CD8-positive, alpha-beta memory T cell (primary cell): ENCODE measurements at regions not wholly inside any gene's neighbourhood (a gene's known extent, or its start where the extent isn't known, plus 50 kb on each side); places are given as distances from the start of the nearest gene placed in this dataset.

Experiments used
- CTCF ChIA-PET: fragments of 350-600 bp; sonication (Branson Sonifier 250); formaldehyde crosslinking; loops from one replicate; lab custom pipeline; 2021; ENCODE audit warnings: antibody characterized with exemption; lab: Charles Lee
- POLR2A ChIA-PET: fragments of 350-600 bp; sonication (Branson Sonifier 250); formaldehyde crosslinking; loops from one replicate; lab custom pipeline; 2021; ENCODE audit warnings: antibody characterized with exemption; lab: Charles Lee
- DNase-seq, 5 donors: peaks; one replicate each; pipeline versions ENCODE4 v3.0.0 to v3.0.0-alpha.2; 2020 to 2022; ENCODE audit warnings: mixed read lengths in 1 of 5
- H3K27ac ChIP-seq: one replicate; pipeline ENCODE4 v1.7.0; 2013; ENCODE audit warnings: low read depth, mild to moderate bottlenecking, low read length, moderate library complexity
- H3K27me3 ChIP-seq: 2 replicates; pipeline ENCODE4 v1.7.0; 2013; ENCODE audit warnings: low read length, mild to moderate bottlenecking; ENCODE audit not compliant: insufficient read depth, poor library complexity, severe bottlenecking
- H3K36me3 ChIP-seq: 2 replicates; pipeline ENCODE4 v1.7.0; 2013; ENCODE audit warnings: mild to moderate bottlenecking, low read length, moderate library complexity; ENCODE audit not compliant: insufficient read depth
- H3K4me1 ChIP-seq: 2 replicates; pipeline ENCODE4 v1.7.0; 2013; ENCODE audit warnings: mild to moderate bottlenecking, low read length, moderate library complexity; ENCODE audit not compliant: insufficient read depth
- H3K4me3 ChIP-seq: 2 replicates; pipeline ENCODE4 v1.7.0; 2013; ENCODE audit warnings: mild to moderate bottlenecking, low read length
- H3K9me3 ChIP-seq: 2 replicates; pipeline ENCODE4 v1.7.0; 2013; ENCODE audit warnings: mild to moderate bottlenecking, low read length
- H3K27ac Mint-ChIP-seq, 8 donors: one replicate each; pipeline ENCODE4 v1.8.0; 2020 to 2021; ENCODE audit warnings: mixed read lengths in 8 of 8, mild to moderate bottlenecking in 6 of 8, inconsistent platforms in 3 of 8, moderate library complexity in 3 of 8
- H3K27me3 Mint-ChIP-seq, 2 donors: one replicate each; pipeline ENCODE4 v1.8.0; 2020 to 2021; ENCODE audit warnings: mixed read lengths in 2 of 2, mild to moderate bottlenecking in 1 of 2, moderate library complexity in 1 of 2
- H3K36me3 Mint-ChIP-seq, 3 donors: one replicate each; pipeline ENCODE4 v1.8.0; 2020 to 2021; ENCODE audit warnings: mixed read lengths in 3 of 3, inconsistent platforms in 1 of 3, mild to moderate bottlenecking in 1 of 3
- H3K4me1 Mint-ChIP-seq, 3 donors: one replicate each; pipeline ENCODE4 v1.8.0; 2020 to 2021; ENCODE audit warnings: mixed read lengths in 3 of 3, inconsistent platforms in 1 of 3, mild to moderate bottlenecking in 1 of 3
- H3K4me3 Mint-ChIP-seq, 7 donors: one replicate each; pipeline ENCODE4 v1.8.0; 2020 to 2021; ENCODE audit warnings: mixed read lengths in 7 of 7, mild to moderate bottlenecking in 6 of 7, moderate library complexity in 4 of 7, inconsistent platforms in 2 of 7
- H3K9me3 Mint-ChIP-seq, 5 donors: one replicate each; pipeline ENCODE4 v1.8.0; 2020 to 2022; ENCODE audit warnings: mixed read lengths in 5 of 5, mild to moderate bottlenecking in 3 of 5, moderate library complexity in 2 of 5, inconsistent platforms in 1 of 5

DNA sequence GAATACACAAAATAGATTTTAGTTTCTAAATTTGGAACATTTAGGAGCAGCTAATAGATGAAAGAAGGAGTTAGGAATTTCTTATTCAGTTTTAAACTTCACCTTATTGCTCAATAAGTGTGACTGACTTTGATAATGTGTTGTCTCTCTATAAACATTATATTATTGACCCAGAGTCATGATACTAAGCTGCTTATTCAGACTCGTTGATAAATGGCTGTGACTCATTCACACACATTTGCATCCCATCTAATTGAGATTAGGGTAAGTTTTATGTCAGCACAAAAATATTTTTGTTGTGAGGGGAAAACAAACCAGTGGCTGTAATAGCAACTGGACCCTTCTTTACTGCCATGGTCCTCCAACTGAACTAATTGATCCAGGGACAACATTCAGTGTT, 137.6 kb downstream of the GOLIM4 start:
- POLR2A ChIA-PET, result no interaction called here
- H3K4me1 ChIP-seq, result no peaks in the 10 kb centered on the region
- H3K4me1 Mint-ChIP-seq, result no peaks in the 10 kb centered on the region
- no peak overlapping the region for H3K27ac Mint-ChIP-seq
- no peaks in the 10 kb centered on the region for H3K27me3 ChIP-seq
- no peaks in the 10 kb centered on the region for H3K9me3 ChIP-seq
- H3K9me3 Mint-ChIP-seq, result no peaks in the 10 kb centered on the region
- no peaks in the 10 kb centered on the region for H3K36me3 ChIP-seq
- no peak overlapping the region for H3K4me3 ChIP-seq
- H3K27ac ChIP-seq, result no peak overlapping the region
- CTCF ChIA-PET, result no interaction called here
- H3K27me3 Mint-ChIP-seq, result no peaks in the 10 kb centered on the region
- no peak for DNase-seq
- no peak overlapping the region for H3K4me3 Mint-ChIP-seq
- H3K36me3 Mint-ChIP-seq, result no peaks in the 10 kb centered on the region

DNA sequence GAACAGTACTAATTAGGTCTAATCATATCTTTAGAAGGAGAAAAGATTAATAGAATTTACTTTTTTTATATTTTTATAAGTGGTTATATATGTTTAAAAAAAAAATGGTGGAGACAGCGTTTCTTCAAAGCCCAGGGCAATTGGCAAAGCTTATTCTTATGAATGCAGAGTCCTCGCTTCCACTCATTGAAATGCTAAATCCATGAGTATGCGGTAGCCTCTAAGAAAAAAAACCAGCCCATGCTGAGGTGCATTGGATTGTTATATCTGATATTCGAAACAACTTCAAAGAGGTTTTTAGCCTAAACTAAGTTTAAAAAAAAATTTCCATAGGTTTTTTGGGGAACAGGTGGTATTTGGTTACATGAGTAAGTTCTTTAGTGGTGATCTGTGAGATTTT, 142.8 kb downstream of the GOLIM4 start:
- no peaks in the 10 kb centered on the region for H3K27me3 Mint-ChIP-seq
- DNase-seq, result no peak
- H3K4me1 Mint-ChIP-seq, result no peaks in the 10 kb centered on the region
- H3K36me3 Mint-ChIP-seq, result no peaks in the 10 kb centered on the region
- no peak overlapping the region for H3K27ac ChIP-seq
- ChIA-PET POLR2A (no interaction called here), CTCF (no interaction called here)
- peaks cover 0 to 3% (median 0%) of the 10 kb centered on the region in 5 donors for H3K9me3 Mint-ChIP-seq
- H3K27me3 ChIP-seq, result no peaks in the 10 kb centered on the region
- no peaks in the 10 kb centered on the region for H3K4me1 ChIP-seq
- H3K4me3 Mint-ChIP-seq, result no peak overlapping the region
- H3K9me3 ChIP-seq, result no peaks in the 10 kb centered on the region
- no peaks in the 10 kb centered on the region for H3K36me3 ChIP-seq
- H3K4me3 ChIP-seq, result no peak overlapping the region
- H3K27ac Mint-ChIP-seq, result no peak overlapping the region

DNA sequence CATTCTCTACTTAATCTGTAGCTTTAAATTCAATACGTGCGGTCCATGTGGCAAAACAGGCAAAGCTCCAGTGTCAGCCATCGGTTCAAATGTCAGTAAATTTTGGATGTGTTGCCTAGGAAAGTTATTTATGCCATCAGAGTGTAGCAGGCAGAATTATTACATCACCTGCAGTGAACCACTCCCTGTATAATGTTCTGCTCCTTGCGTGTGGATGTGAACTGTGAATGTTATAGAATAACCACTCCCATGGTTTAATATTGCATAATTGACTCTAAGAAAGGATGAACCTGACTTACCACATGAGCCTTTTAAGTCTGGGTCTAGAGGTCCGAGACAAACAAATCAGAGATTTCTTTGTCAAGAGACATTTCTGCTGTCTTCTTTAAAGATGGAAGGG, 145.5 kb downstream of the GOLIM4 start:
- Histone ChIP-seq H3K36me3 (no peaks in the 10 kb centered on the region), H3K27me3 (no peaks in the 10 kb centered on the region), H3K9me3 (no peaks in the 10 kb centered on the region), H3K27ac (no peak overlapping the region), H3K4me3 (no peak overlapping the region), H3K4me1 (no peaks in the 10 kb centered on the region)
- Mint-ChIP-seq H3K27me3 (no peaks in the 10 kb centered on the region), H3K27ac (peak overlapping the region in 1 of 8 donors; percentile 47), H3K36me3 (no peaks in the 10 kb centered on the region), H3K4me3 (no peak overlapping the region), H3K9me3 (peaks cover 0 to 7% (median 0%) of the 10 kb centered on the region in 5 donors), H3K4me1 (no peaks in the 10 kb centered on the region)
- POLR2A ChIA-PET, result no interaction called here
- DNase-seq, result no peak
- CTCF ChIA-PET, result no interaction called here

DNA sequence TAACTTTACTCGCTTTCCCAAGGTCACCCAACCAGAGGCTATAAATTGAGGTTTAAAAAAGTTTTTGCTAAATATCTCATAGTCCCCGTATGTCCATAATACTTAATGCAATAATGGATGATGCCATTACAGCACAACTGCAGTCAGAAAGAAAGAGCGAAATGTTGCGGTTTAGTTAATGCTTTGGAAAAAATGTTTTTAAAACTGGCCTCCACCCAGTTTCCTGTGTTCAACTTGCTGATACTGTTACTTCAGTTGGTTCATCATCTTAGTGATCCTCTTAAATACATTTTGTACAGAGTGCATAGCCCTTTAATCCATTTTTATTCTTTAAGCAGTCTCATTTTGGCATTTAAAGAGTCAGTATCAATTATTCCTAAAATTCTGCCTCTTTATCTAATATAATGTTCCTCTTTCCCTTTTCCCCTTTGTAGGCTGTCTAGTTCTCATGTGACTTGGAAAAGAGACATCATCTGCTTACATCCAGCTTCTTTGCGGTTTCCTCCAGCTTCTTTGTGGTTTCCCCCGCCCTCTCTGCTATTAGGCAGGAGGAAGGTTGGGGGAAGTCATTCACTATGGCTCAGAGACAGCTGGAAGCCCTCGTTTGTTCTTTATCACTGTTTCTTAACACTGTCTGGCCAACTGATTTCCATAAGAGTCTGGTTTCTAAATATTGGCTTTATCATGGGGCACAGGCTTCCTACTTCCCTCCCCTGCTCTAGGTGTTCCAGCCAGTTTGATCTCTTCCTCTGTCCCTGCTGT, 154.3 kb downstream of the GOLIM4 start:
- Mint-ChIP-seq H3K4me3 (no peak overlapping the region), H3K27ac (no peak overlapping the region), H3K36me3 (no peaks in the 10 kb centered on the region), H3K4me1 (no peaks in the 10 kb centered on the region), H3K9me3 (peaks cover 0 to 1% (median 0%) of the 10 kb centered on the region in 5 donors), H3K27me3 (peaks cover 6 to 9% of the 10 kb centered on the region in 2 donors)
- no peaks in the 10 kb centered on the region for H3K9me3 ChIP-seq
- ChIA-PET CTCF (no interaction called here), POLR2A (no interaction called here)
- H3K4me1 ChIP-seq, result no peaks in the 10 kb centered on the region
- no peak overlapping the region for H3K27ac ChIP-seq
- no peak for DNase-seq
- no peak overlapping the region for H3K4me3 ChIP-seq
- H3K27me3 ChIP-seq, result peaks cover 3% of the 10 kb centered on the region
- H3K36me3 ChIP-seq, result no peaks in the 10 kb centered on the region

DNA sequence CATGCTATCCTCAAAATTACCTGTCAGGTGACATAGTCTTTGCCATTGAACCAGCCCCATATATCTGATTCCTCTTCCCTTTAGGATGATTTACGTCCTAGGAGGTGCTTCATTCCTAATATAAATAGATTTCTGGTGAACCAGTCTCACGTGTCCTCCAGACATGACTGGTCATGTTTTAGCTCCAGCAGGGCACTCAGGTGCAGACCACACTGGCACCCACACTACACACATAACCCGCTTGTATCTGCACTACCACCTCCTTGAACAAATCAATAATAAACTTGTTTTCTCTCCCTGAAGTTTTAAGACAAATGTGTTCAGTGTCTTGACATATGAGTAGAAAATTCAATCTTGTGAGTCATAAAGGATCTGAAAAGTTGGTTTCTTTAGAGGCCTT, 155.5 kb downstream of the GOLIM4 start:
- no peaks in the 10 kb centered on the region for H3K4me1 Mint-ChIP-seq
- H3K4me3 Mint-ChIP-seq, result no peak overlapping the region
- Histone ChIP-seq H3K9me3 (no peaks in the 10 kb centered on the region), H3K27me3 (peaks cover 3% of the 10 kb centered on the region), H3K27ac (no peak overlapping the region), H3K4me3 (no peak overlapping the region), H3K36me3 (no peaks in the 10 kb centered on the region), H3K4me1 (no peaks in the 10 kb centered on the region)
- no peak for DNase-seq
- CTCF ChIA-PET, result no interaction called here
- no peak overlapping the region for H3K27ac Mint-ChIP-seq
- H3K36me3 Mint-ChIP-seq, result no peaks in the 10 kb centered on the region
- H3K27me3 Mint-ChIP-seq, result peaks cover 6 to 9% of the 10 kb centered on the region in 2 donors
- H3K9me3 Mint-ChIP-seq, result peaks cover 0 to 1% (median 0%) of the 10 kb centered on the region in 5 donors
- POLR2A ChIA-PET, result no interaction called here

DNA sequence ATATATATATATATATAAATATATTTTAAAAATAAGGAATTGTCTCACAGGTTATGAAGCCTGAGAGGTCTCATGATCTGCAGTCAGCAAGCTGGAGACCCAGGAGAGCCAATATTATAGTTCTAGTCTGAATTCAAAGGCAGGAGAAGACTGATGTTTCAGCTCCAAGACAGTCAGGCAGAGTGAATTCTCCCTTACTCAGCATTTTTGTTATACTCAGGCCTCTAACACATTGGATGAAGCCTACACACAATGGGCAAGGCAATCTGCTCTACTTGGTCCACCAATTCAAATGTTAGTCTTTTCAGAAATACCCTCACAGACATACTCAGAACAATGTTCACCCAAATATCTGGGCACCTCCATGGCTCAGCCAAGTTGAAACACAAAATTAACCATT, 157.2 kb downstream of the GOLIM4 start:
- Mint-ChIP-seq H3K27me3 (peaks cover 6 to 9% of the 10 kb centered on the region in 2 donors), H3K9me3 (peaks cover 0 to 1% (median 0%) of the 10 kb centered on the region in 5 donors), H3K27ac (no peak overlapping the region), H3K36me3 (no peaks in the 10 kb centered on the region), H3K4me1 (no peaks in the 10 kb centered on the region), H3K4me3 (no peak overlapping the region)
- Histone ChIP-seq H3K4me3 (no peak overlapping the region), H3K27ac (no peak overlapping the region), H3K9me3 (no peaks in the 10 kb centered on the region), H3K36me3 (no peaks in the 10 kb centered on the region), H3K27me3 (peaks cover 3% of the 10 kb centered on the region), H3K4me1 (no peaks in the 10 kb centered on the region)
- DNase-seq, result no peak
- ChIA-PET CTCF (no interaction called here), POLR2A (no interaction called here)

DNA sequence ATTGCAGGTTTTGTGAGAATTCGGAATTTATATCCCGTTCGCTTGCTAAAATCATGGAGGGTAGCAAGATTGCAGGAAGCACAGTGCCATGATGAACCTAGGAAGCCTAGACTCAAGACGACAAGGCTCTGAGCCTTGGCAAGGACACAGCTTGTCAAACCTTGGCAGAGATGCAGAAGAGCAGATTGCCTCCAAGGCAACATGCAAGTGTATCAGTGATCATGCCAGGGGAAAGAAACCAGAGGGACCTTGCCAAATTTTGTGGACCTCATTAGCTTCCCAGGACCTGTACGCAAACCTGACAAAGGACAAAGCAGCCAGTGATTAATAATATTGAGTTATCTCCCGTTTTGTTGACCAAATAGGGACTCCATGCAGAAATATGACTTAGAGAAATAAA, 159.7 kb downstream of the GOLIM4 start:
- Histone ChIP-seq H3K9me3 (no peaks in the 10 kb centered on the region), H3K4me3 (no peak overlapping the region), H3K27me3 (no peaks in the 10 kb centered on the region), H3K4me1 (no peaks in the 10 kb centered on the region), H3K36me3 (no peaks in the 10 kb centered on the region), H3K27ac (no peak overlapping the region)
- Mint-ChIP-seq H3K27me3 (peaks cover 3 to 6% of the 10 kb centered on the region in 2 donors), H3K27ac (no peak overlapping the region), H3K9me3 (peaks cover 0 to 1% (median 0%) of the 10 kb centered on the region in 5 donors), H3K36me3 (no peaks in the 10 kb centered on the region), H3K4me3 (no peak overlapping the region), H3K4me1 (no peaks in the 10 kb centered on the region)
- no peak for DNase-seq
- POLR2A ChIA-PET, result no interaction called here
- CTCF ChIA-PET, result no interaction called here

DNA sequence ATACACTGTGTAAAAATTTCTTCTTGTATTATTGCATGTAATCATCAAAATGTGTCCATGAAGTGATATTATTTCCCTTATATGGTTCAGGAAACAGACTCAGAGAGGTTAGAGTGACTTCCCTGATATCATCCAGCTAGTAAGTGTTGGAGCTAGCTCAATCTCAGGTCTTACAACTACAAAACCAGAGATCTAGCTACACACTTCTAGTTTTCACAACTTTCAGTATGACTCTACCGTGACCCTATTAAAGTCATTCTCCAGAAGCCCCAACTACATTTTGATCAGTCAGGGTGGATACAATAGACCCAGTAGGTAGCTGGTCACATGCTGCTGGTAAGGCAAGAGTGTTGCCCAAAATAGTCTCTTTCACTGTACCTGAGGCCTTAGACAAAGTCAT, 165.3 kb downstream of the GOLIM4 start:
- Mint-ChIP-seq H3K4me3 (no peak overlapping the region), H3K36me3 (no peaks in the 10 kb centered on the region), H3K4me1 (no peaks in the 10 kb centered on the region), H3K27ac (no peak overlapping the region), H3K27me3 (peaks cover 0 to 6% of the 10 kb centered on the region in 2 donors), H3K9me3 (peaks cover 0 to 3% (median 0%) of the 10 kb centered on the region in 5 donors)
- H3K27me3 ChIP-seq, result no peaks in the 10 kb centered on the region
- ChIA-PET CTCF (no interaction called here), POLR2A (no interaction called here)
- H3K4me1 ChIP-seq, result no peaks in the 10 kb centered on the region
- H3K9me3 ChIP-seq, result no peaks in the 10 kb centered on the region
- no peak overlapping the region for H3K4me3 ChIP-seq
- H3K36me3 ChIP-seq, result no peaks in the 10 kb centered on the region
- H3K27ac ChIP-seq, result no peak overlapping the region
- DNase-seq, result no peak
